ENCODE measurements at regions not wholly inside any gene's neighbourhood (a gene's known extent, or its start where the extent isn't known, plus 50 kb on each side); places are given as distances from the start of the nearest gene placed in this dataset.

DNA sequence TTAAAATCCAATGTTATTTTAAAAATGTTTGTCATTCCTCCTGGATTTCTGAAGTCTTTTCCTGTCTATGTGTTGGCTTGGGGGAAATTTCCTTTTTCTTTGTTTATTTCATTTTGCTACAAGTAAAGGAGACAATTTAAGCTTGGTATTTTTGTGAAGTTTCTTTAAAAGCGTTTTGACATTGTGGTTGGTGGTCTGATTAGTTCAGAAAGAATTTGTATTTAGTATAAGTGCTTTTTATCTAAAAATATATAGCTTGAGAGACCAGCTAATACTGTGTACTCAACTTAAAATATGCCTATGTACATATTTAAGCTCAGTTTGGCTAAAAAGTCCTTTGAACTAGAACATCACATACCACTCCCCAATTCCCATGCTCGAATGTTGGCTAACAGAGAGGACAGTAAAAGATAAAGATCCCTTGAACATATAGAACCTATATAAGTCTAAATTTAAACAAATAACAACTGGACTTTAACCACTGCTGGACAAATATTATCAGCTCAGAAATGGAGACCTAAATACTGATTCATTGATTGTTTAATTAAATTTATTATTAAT is 237.6 kb downstream of the TLE4 start:
- Histone ChIP-seq H3K9me3 (ENCODE audit: control insufficient read depth, low read length) (no peaks in the 10 kb centered on the region), H3K9ac (ENCODE audit: low read length) (no peak overlapping the region), H3K18ac (ENCODE audit: low read depth in 1 of 2, low read length in 2 of 2) (no peak overlapping the region), H4K8ac (ENCODE audit: low read length) (no peak overlapping the region), H2AK5ac (ENCODE audit: low read length, severe bottlenecking) (no peak overlapping the region), H2AFZ (ENCODE audit: low read depth, low read length) (no peak overlapping the region), H3K4ac (ENCODE audit: low read depth in 1 of 2, low read length in 2 of 2) (no peak overlapping the region), H2BK12ac (ENCODE audit: low read length in 2 of 2) (no peak overlapping the region), H2BK5ac (ENCODE audit: low read depth, low read length, poor library complexity, severe bottlenecking) (no peak overlapping the region), H2BK120ac (ENCODE audit: low read depth, low read length) (no peak overlapping the region), H3K4me3 (ENCODE audit: insufficient read depth in 1 of 2, low read depth in 1 of 2, low read length in 2 of 2) (no peak overlapping the region), H3K4me1 (ENCODE audit: control insufficient read depth, insufficient read depth, low read depth, low read length) (peaks cover 1% of the 10 kb centered on the region), H3K79me1 (replicated peaks; ENCODE audit: low read length, poor library complexity, severe bottlenecking) (no peaks in the 10 kb centered on the region), H3K36me3 (ENCODE audit: control insufficient read depth in 1 of 2, insufficient read depth in 2 of 2, low read depth in 1 of 2, low read length in 2 of 2) (no peaks in the 10 kb centered on the region), H3K14ac (ENCODE audit: low read length in 2 of 2) (no peak overlapping the region), H2BK15ac (ENCODE audit: low read depth, poor library complexity, severe bottlenecking) (no peak overlapping the region), H3K4me2 (ENCODE audit: low read length, poor library complexity, severe bottlenecking) (no peak overlapping the region), H3K23ac (ENCODE audit: low read length in 2 of 2) (no peak overlapping the region), H3K27me3 (ENCODE audit: control insufficient read depth in 1 of 2, insufficient read depth in 1 of 2, low read length in 2 of 2) (peaks cover 0 to 14% of the 10 kb centered on the region in 2 experiments), H4K91ac (ENCODE audit: low read length) (no peak overlapping the region), H3K27ac (ENCODE audit: low read length, poor library complexity, severe bottlenecking) (no peak overlapping the region)
- peak; percentile 5 for DNase-seq
- WGBS, result 22% methylated on average over 1 of the region's 2 CpGs

DNA sequence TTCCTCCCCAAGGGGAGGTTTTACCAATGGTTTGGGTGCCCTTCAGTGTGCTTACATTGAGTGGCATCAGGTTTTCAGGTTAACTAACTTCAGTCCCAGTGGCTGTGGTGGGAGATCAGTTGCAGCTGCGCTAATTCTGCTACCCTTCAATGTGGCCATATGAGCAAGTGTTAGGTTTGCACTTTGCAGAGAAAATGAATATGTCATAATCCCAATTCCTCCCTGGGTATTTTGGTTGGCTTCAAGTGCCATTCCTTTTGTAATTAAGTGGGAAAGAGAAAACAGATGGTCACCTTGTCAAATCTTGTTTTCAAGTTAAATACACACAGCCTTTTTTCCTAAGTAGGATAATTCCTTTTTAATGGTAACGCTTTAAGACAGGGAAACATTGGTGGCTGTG is 236.2 kb downstream of the TLE4 start:
- 75% methylated on average over 2 of the region's 2 CpGs for WGBS
- no peak overlapping the region for H3K4me3 ChIP-seq (ENCODE audit: insufficient read depth in 1 of 2, low read depth in 1 of 2, low read length in 2 of 2)
- DNase-seq, result no peak
- no peak overlapping the region for H3K18ac ChIP-seq (ENCODE audit: low read depth in 1 of 2, low read length in 2 of 2)
- H4K8ac ChIP-seq (ENCODE audit: low read length), result no peak overlapping the region
- peaks cover 0 to 14% of the 10 kb centered on the region in 2 experiments for H3K27me3 ChIP-seq (ENCODE audit: control insufficient read depth in 1 of 2, insufficient read depth in 1 of 2, low read length in 2 of 2)
- H4K91ac ChIP-seq (ENCODE audit: low read length), result no peak overlapping the region
- no peak overlapping the region for H3K4ac ChIP-seq (ENCODE audit: low read depth in 1 of 2, low read length in 2 of 2)
- no peaks in the 10 kb centered on the region for H3K9me3 ChIP-seq (ENCODE audit: control insufficient read depth, low read length)
- no peak overlapping the region for H2BK15ac ChIP-seq (ENCODE audit: low read depth, poor library complexity, severe bottlenecking)
- H3K14ac ChIP-seq (ENCODE audit: low read length in 2 of 2), result no peak overlapping the region
- no peak overlapping the region for H3K27ac ChIP-seq (ENCODE audit: low read length, poor library complexity, severe bottlenecking)
- no peak overlapping the region for H3K4me2 ChIP-seq (ENCODE audit: low read length, poor library complexity, severe bottlenecking)
- no peak overlapping the region for H2AFZ ChIP-seq (ENCODE audit: low read depth, low read length)
- H3K4me1 ChIP-seq (ENCODE audit: control insufficient read depth, insufficient read depth, low read depth, low read length), result peaks cover 1% of the 10 kb centered on the region
- H2BK5ac ChIP-seq (ENCODE audit: low read depth, low read length, poor library complexity, severe bottlenecking), result no peak overlapping the region
- no peaks in the 10 kb centered on the region for H3K79me1 ChIP-seq (replicated peaks; ENCODE audit: low read length, poor library complexity, severe bottlenecking)
- H3K23ac ChIP-seq (ENCODE audit: low read length in 2 of 2), result no peak overlapping the region
- H2BK12ac ChIP-seq (ENCODE audit: low read length in 2 of 2), result no peak overlapping the region
- H3K36me3 ChIP-seq (ENCODE audit: control insufficient read depth in 1 of 2, insufficient read depth in 2 of 2, low read depth in 1 of 2, low read length in 2 of 2), result no peaks in the 10 kb centered on the region
- H2AK5ac ChIP-seq (ENCODE audit: low read length, severe bottlenecking), result no peak overlapping the region
- H3K9ac ChIP-seq (ENCODE audit: low read length), result no peak overlapping the region
- no peak overlapping the region for H2BK120ac ChIP-seq (ENCODE audit: low read depth, low read length)

DNA sequence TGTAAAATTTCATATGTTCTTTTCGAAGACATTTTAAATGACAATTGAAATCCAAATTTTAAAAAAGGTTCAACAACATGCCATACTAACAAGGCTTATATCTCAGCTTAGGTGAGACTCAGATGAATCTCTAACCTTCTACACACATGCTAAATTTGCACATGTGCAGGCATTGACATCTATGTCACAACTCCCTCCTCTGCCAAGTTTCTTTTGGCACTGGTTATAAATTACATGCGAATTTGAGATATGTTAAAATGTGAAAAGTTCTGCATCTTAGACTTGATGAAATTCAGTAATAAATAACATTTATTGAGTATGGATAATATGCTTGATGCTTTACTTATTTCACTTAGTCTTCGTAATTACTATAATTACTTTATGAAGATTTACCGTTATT is 234.3 kb downstream of the TLE4 start:
- no peaks in the 10 kb centered on the region for H3K79me1 ChIP-seq (replicated peaks; ENCODE audit: low read length, poor library complexity, severe bottlenecking)
- H3K23ac ChIP-seq (ENCODE audit: low read length in 2 of 2), result no peak overlapping the region
- H3K36me3 ChIP-seq (ENCODE audit: control insufficient read depth in 1 of 2, insufficient read depth in 2 of 2, low read depth in 1 of 2, low read length in 2 of 2), result no peaks in the 10 kb centered on the region
- H3K4ac ChIP-seq (ENCODE audit: low read depth in 1 of 2, low read length in 2 of 2), result no peak overlapping the region
- H3K27ac ChIP-seq (ENCODE audit: low read length, poor library complexity, severe bottlenecking), result no peak overlapping the region
- no peak overlapping the region for H3K14ac ChIP-seq (ENCODE audit: low read length in 2 of 2)
- H2BK5ac ChIP-seq (ENCODE audit: low read depth, low read length, poor library complexity, severe bottlenecking), result no peak overlapping the region
- no peak overlapping the region for H2BK120ac ChIP-seq (ENCODE audit: low read depth, low read length)
- no peak overlapping the region for H2AFZ ChIP-seq (ENCODE audit: low read depth, low read length)
- H3K4me2 ChIP-seq (ENCODE audit: low read length, poor library complexity, severe bottlenecking), result no peak overlapping the region
- no peak overlapping the region for H3K18ac ChIP-seq (ENCODE audit: low read depth in 1 of 2, low read length in 2 of 2)
- peaks cover 0 to 15% of the 10 kb centered on the region in 2 experiments for H3K27me3 ChIP-seq (ENCODE audit: control insufficient read depth in 1 of 2, insufficient read depth in 1 of 2, low read length in 2 of 2)
- WGBS, result 98% methylated on average over 2 of the region's 4 CpGs
- H3K9me3 ChIP-seq (ENCODE audit: control insufficient read depth, low read length), result no peaks in the 10 kb centered on the region
- peaks cover 5% of the 10 kb centered on the region for H3K4me1 ChIP-seq (ENCODE audit: control insufficient read depth, insufficient read depth, low read depth, low read length)
- no peak overlapping the region for H3K9ac ChIP-seq (ENCODE audit: low read length)
- H2AK5ac ChIP-seq (ENCODE audit: low read length, severe bottlenecking), result no peak overlapping the region
- no peak overlapping the region for H2BK15ac ChIP-seq (ENCODE audit: low read depth, poor library complexity, severe bottlenecking)
- no peak overlapping the region for H3K4me3 ChIP-seq (ENCODE audit: insufficient read depth in 1 of 2, low read depth in 1 of 2, low read length in 2 of 2)
- H4K8ac ChIP-seq (ENCODE audit: low read length), result no peak overlapping the region
- H4K91ac ChIP-seq (ENCODE audit: low read length), result no peak overlapping the region
- H2BK12ac ChIP-seq (ENCODE audit: low read length in 2 of 2), result no peak overlapping the region
- DNase-seq, result no peak

DNA sequence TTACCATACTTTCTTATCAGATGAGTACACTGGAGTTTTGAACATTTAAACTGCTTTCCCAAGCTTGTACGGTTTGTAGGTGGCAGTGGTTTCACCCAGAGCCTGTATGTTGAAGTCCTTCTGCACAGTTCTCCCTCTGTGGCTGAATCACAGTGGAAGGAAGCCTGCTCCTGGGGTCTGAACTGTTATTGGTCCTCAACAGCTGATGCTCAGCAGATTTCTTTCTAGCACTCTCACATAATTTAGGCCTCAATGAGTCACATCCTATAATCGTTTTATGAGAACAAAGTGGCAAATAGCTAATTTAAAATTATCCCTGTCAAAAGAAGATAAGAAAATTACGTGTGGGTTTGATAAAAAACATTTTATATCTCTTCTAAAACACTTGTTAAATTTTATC is 229.7 kb downstream of the TLE4 start:
- Histone ChIP-seq H3K9me3 (ENCODE audit: control insufficient read depth, low read length) (no peaks in the 10 kb centered on the region), H3K4me3 (ENCODE audit: insufficient read depth in 1 of 2, low read depth in 1 of 2, low read length in 2 of 2) (no peak overlapping the region), H3K23ac (ENCODE audit: low read length in 2 of 2) (no peak overlapping the region), H3K9ac (ENCODE audit: low read length) (no peak overlapping the region), H3K4me1 (ENCODE audit: control insufficient read depth, insufficient read depth, low read depth, low read length) (peaks cover 4% of the 10 kb centered on the region), H3K4ac (ENCODE audit: low read depth in 1 of 2, low read length in 2 of 2) (no peak overlapping the region), H2BK15ac (ENCODE audit: low read depth, poor library complexity, severe bottlenecking) (no peak overlapping the region), H3K79me1 (replicated peaks; ENCODE audit: low read length, poor library complexity, severe bottlenecking) (no peaks in the 10 kb centered on the region), H3K4me2 (ENCODE audit: low read length, poor library complexity, severe bottlenecking) (no peak overlapping the region), H3K27ac (ENCODE audit: low read length, poor library complexity, severe bottlenecking) (no peak overlapping the region), H2BK120ac (ENCODE audit: low read depth, low read length) (no peak overlapping the region), H3K27me3 (ENCODE audit: control insufficient read depth in 1 of 2, insufficient read depth in 1 of 2, low read length in 2 of 2) (peaks cover 0 to 7% of the 10 kb centered on the region in 2 experiments), H2BK5ac (ENCODE audit: low read depth, low read length, poor library complexity, severe bottlenecking) (no peak overlapping the region), H2AFZ (ENCODE audit: low read depth, low read length) (no peak overlapping the region), H3K36me3 (ENCODE audit: control insufficient read depth in 1 of 2, insufficient read depth in 2 of 2, low read depth in 1 of 2, low read length in 2 of 2) (no peaks in the 10 kb centered on the region), H3K14ac (ENCODE audit: low read length in 2 of 2) (no peak overlapping the region), H2AK5ac (ENCODE audit: low read length, severe bottlenecking) (no peak overlapping the region), H4K8ac (ENCODE audit: low read length) (no peak overlapping the region), H2BK12ac (ENCODE audit: low read length in 2 of 2) (no peak overlapping the region), H4K91ac (ENCODE audit: low read length) (no peak overlapping the region), H3K18ac (ENCODE audit: low read depth in 1 of 2, low read length in 2 of 2) (no peak overlapping the region)
- WGBS, result 77% methylated on average over 1 of the region's 3 CpGs
- DNase-seq, result peak; percentile 3

Measured in mesenchymal stem cell (in vitro differentiated cells and primary cell).